Hepatocyte (in vitro differentiated cells): ENCODE measurements at regions not wholly inside any gene's neighbourhood (a gene's known extent, or its start where the extent isn't known, plus 50 kb on each side); places are given as distances from the start of the nearest gene placed in this dataset.

ENCODE experiments used
- DNase-seq: peaks from one replicate; pipeline ENCODE4 v3.0.0-alpha.2; 2016; ENCODE audit warnings: low spot score
- H2AFZ ChIP-seq: fragments of 200-600 bp; sonication (generic); 2 replicates; pipeline ENCODE4 v1.6.0; 2016; ENCODE audit warnings: antibody characterized with exemption, mild to moderate bottlenecking
- H3K27ac ChIP-seq: fragments of 200-600 bp; sonication (generic); 2 replicates; pipeline ENCODE4 v1.5.1; 2016; ENCODE audit warnings: mild to moderate bottlenecking
- H3K27me3 ChIP-seq: fragments of 200-600 bp; sonication (generic); 2 replicates; pipeline ENCODE4 v1.6.1; 2016
- H3K36me3 ChIP-seq: fragments of 200-600 bp; sonication (generic); replicated peaks from 2 replicates; pipeline ENCODE4 v1.5.1; 2016; ENCODE audit warnings: low read depth; ENCODE audit not compliant: insufficient read depth
- H3K4me1 ChIP-seq: fragments of 200-600 bp; sonication (generic); 2 replicates; pipeline ENCODE4 v1.5.1; 2016; ENCODE audit warnings: mild to moderate bottlenecking, moderate library complexity; ENCODE audit not compliant: insufficient read depth
- H3K4me2 ChIP-seq: fragments of 200-600 bp; sonication (generic); 2 replicates; pipeline ENCODE4 v1.6.0; 2016
- H3K4me3 ChIP-seq: fragments of 200-600 bp; sonication (generic); 2 replicates; pipeline ENCODE4 v1.5.1; 2016; ENCODE audit warnings: mild to moderate bottlenecking
- H3K79me2 ChIP-seq: fragments of 200-600 bp; sonication (generic); 2 replicates; pipeline ENCODE4 v1.6.0; 2017; ENCODE audit warnings: mild to moderate bottlenecking
- H3K9me2 ChIP-seq: fragments of 200-600 bp; sonication (generic); replicated peaks from 2 replicates; pipeline ENCODE4 v1.6.0; 2017; ENCODE audit warnings: mild to moderate bottlenecking; ENCODE audit not compliant: insufficient read depth
- H3K9me3 ChIP-seq: fragments of 200-600 bp; sonication (generic); 2 replicates; pipeline ENCODE4 v1.5.1; 2016; ENCODE audit warnings: low read depth, mild to moderate bottlenecking
- H4K20me1 ChIP-seq: fragments of 200-600 bp; sonication (generic); 2 replicates; pipeline ENCODE4 v1.6.0; 2016; ENCODE audit warnings: mild to moderate bottlenecking; ENCODE audit not compliant: insufficient read depth, poor library complexity, severe bottlenecking
- EZH2 ChIP-seq: fragments of 200-600 bp; sonication (generic); IDR thresholded peaks from 2 replicates; pipeline ENCODE4 v1.6.1; 2016; ENCODE audit warnings: antibody characterized with exemption, mild to moderate bottlenecking, borderline replicate concordance
- EZH2phosphoT487 ChIP-seq: fragments of 200-600 bp; sonication (generic); IDR thresholded peaks from one replicate; pipeline ENCODE4 v1.6.1; 2018; ENCODE audit warnings: antibody characterized with exemption, mild to moderate bottlenecking, low read depth, moderate library complexity; ENCODE audit not compliant: unreplicated experiment, severe bottlenecking
- WGBS: methylation state at CpG from one replicate; pipeline ENCODE4 v1.1.6; 2016; ENCODE audit warnings: low lambda C conversion rate; ENCODE audit errors: missing lambda C conversion rate; 5-methylcytosine and 5-hydroxymethylcytosine counted together
- TF ChIP-seq, protein P1 (sequence below): fragments of 200-600 bp; sonication (generic); IDR thresholded peaks from 2 replicates; pipeline ENCODE4 v1.5.1; 2016; ENCODE audit warnings: antibody characterized with exemption, mild to moderate bottlenecking; ENCODE audit not compliant: poor library complexity

DNA sequence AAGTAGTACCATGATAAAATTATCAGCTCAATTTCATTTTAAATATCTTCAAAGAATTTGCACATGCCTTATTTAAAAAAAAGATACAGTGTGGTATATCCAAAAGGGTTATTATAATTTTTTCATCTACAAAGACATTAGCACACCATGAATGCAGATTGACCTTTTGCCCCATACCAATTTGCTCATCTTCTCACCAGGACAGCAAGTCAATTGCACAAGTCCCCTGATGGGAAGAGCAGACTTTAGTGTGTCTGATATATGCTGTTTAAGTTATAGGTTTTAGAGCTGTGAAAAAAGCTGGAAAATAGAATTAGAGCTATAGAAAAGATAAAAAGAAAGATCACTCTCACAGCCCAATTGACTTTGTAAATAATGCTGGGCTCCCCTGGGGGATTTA lies 325.8 kb upstream of the CDH6 start:
- no peaks in the 10 kb centered on the region for H3K9me2 ChIP-seq
- no peak overlapping the region for H3K4me3 ChIP-seq
- no peaks in the 10 kb centered on the region for H3K79me2 ChIP-seq
- H3K4me2 ChIP-seq, result no peak overlapping the region
- H2AFZ ChIP-seq, result no peak overlapping the region
- H3K4me1 ChIP-seq, result no peaks in the 10 kb centered on the region
- no peak for DNase-seq
- H3K36me3 ChIP-seq, result no peaks in the 10 kb centered on the region
- H3K9me3 ChIP-seq, result no peaks in the 10 kb centered on the region
- H3K27me3 ChIP-seq, result no peaks in the 10 kb centered on the region
- TF ChIP-seq EZH2 (no peak), EZH2phosphoT487 (no peak)
- TF ChIP-seq, protein P1, sequence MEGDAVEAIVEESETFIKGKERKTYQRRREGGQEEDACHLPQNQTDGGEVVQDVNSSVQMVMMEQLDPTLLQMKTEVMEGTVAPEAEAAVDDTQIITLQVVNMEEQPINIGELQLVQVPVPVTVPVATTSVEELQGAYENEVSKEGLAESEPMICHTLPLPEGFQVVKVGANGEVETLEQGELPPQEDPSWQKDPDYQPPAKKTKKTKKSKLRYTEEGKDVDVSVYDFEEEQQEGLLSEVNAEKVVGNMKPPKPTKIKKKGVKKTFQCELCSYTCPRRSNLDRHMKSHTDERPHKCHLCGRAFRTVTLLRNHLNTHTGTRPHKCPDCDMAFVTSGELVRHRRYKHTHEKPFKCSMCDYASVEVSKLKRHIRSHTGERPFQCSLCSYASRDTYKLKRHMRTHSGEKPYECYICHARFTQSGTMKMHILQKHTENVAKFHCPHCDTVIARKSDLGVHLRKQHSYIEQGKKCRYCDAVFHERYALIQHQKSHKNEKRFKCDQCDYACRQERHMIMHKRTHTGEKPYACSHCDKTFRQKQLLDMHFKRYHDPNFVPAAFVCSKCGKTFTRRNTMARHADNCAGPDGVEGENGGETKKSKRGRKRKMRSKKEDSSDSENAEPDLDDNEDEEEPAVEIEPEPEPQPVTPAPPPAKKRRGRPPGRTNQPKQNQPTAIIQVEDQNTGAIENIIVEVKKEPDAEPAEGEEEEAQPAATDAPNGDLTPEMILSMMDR, result no peak
- H3K27ac ChIP-seq, result no peak overlapping the region
- no peaks in the 10 kb centered on the region for H4K20me1 ChIP-seq

DNA sequence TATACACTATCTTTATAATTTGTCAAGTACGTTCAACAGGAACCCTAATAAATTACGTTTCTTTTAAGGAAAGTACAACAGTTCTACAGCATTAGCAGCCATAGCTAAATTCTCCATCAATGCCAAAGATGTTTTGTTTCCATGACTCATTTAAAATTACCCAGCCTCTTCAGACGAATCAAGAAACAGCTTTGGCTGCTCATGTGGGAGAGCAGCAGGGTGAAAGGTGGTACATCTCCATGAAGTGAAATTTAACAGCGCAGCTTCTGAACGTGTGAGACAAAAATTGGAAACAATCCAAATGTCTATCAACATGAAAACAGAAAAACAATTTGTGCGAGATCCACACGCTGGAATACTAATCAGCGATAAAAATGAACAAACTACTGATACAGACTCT lies 327.3 kb upstream of the CDH6 start:
- TF ChIP-seq EZH2phosphoT487 (no peak), EZH2 (no peak)
- TF ChIP-seq, protein P1, result no peak
- H4K20me1 ChIP-seq, result no peaks in the 10 kb centered on the region
- no peak overlapping the region for H3K4me3 ChIP-seq
- H3K36me3 ChIP-seq, result no peaks in the 10 kb centered on the region
- no peak overlapping the region for H2AFZ ChIP-seq
- no peak for DNase-seq
- H3K27ac ChIP-seq, result no peak overlapping the region
- no peaks in the 10 kb centered on the region for H3K9me2 ChIP-seq
- no peaks in the 10 kb centered on the region for H3K79me2 ChIP-seq
- no peaks in the 10 kb centered on the region for H3K9me3 ChIP-seq
- H3K4me2 ChIP-seq, result no peak overlapping the region
- H3K27me3 ChIP-seq, result no peaks in the 10 kb centered on the region
- H3K4me1 ChIP-seq, result no peaks in the 10 kb centered on the region
- 89% methylated on average over 8 of the region's 8 CpGs for WGBS

DNA sequence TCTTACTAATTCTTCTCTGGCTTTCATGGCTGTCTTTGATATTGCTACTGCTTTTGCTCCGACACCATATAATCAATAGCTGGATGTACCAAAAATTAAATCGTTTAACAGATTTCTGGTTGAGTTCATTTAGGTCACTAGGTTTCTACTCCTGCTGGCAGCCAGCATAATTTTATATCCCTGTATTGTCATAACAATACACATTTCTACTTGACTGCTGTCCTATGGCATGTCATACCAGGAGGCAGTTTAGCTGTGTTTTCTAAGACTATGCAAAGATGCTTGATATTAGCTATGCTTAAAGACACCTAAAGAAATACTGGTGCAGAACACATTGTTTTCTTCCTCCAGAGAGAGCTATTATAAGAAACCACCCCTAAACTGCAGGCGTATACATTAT lies 337.2 kb upstream of the CDH6 start:
- Histone ChIP-seq H2AFZ (no peak overlapping the region), H3K79me2 (no peaks in the 10 kb centered on the region), H3K4me2 (no peak overlapping the region), H3K27me3 (no peaks in the 10 kb centered on the region), H3K9me3 (no peaks in the 10 kb centered on the region), H3K4me3 (no peak overlapping the region), H3K36me3 (no peaks in the 10 kb centered on the region), H3K27ac (no peak overlapping the region), H3K4me1 (no peaks in the 10 kb centered on the region), H4K20me1 (no peaks in the 10 kb centered on the region), H3K9me2 (no peaks in the 10 kb centered on the region)
- WGBS, result 94% methylated on average over 3 of the region's 3 CpGs
- TF ChIP-seq EZH2 (no peak), EZH2phosphoT487 (no peak)
- TF ChIP-seq, protein P1, result no peak
- DNase-seq, result no peak

DNA sequence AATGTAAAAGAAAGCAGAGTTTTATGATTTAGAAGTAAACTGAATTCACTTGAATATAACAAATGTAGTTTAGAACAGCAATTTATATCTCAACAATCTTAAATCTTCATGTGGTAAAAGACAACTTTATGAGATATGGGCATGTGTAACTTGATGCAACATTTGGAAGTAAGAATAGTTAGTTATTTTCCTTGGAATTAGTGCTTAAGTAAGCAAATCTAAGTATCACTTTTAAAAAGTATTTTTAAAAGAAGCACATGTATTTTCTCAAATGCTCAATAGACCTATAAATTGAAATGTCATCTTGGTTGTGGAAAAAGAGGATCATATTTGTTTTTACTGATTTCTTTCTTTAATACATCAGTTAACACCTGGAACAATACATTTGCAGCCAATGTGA lies 340.3 kb upstream of the CDH6 start:
- H3K27ac ChIP-seq, result no peak overlapping the region
- TF ChIP-seq EZH2phosphoT487, result no peak
- TF ChIP-seq EZH2, result no peak
- TF ChIP-seq, protein P1, result no peak
- no peak overlapping the region for H3K4me3 ChIP-seq
- H3K9me2 ChIP-seq, result no peaks in the 10 kb centered on the region
- no peaks in the 10 kb centered on the region for H3K4me1 ChIP-seq
- H3K27me3 ChIP-seq, result no peaks in the 10 kb centered on the region
- H4K20me1 ChIP-seq, result no peaks in the 10 kb centered on the region
- no peaks in the 10 kb centered on the region for H3K36me3 ChIP-seq
- no peaks in the 10 kb centered on the region for H3K79me2 ChIP-seq
- no peak overlapping the region for H2AFZ ChIP-seq
- H3K9me3 ChIP-seq, result no peaks in the 10 kb centered on the region
- no peak overlapping the region for H3K4me2 ChIP-seq
- DNase-seq, result no peak
